ENCODE measurements at regions not wholly inside any gene's neighbourhood (a gene's known extent, or its start where the extent isn't known, plus 50 kb on each side); places are given as distances from the start of the nearest gene placed in this dataset.
A peak's percentile ranks its signal among the peaks of the same experiment; 100 is the strongest.

- no peak overlapping the region for H3K4me3 ChIP-seq (ENCODE audit: low read depth, low read length)
- no peak for TF ChIP-seq CTCF (IDR thresholded peaks at IDR 0.05; ENCODE audit: borderline replicate concordance, insufficient read depth, low read depth, low read length)
These were observed 232.0 kb downstream of the IBTK start for GRCh38 chr6:82015526-82015925.

GRCh38 chr6:82015043-82015442, 232.5 kb downstream of the IBTK start:
- no peak overlapping the region for H3K4me3 ChIP-seq (ENCODE audit: low read depth, low read length)
- no peak for TF ChIP-seq CTCF (IDR thresholded peaks at IDR 0.05; ENCODE audit: borderline replicate concordance, insufficient read depth, low read depth, low read length)

GRCh38 chr6:82013561-82014530, 233.7 kb downstream of the IBTK start:
- H3K4me3 ChIP-seq (ENCODE audit: low read depth, low read length), result no peak overlapping the region
- TF ChIP-seq CTCF (IDR thresholded peaks at IDR 0.05; ENCODE audit: borderline replicate concordance, insufficient read depth, low read depth, low read length), result no peak

GRCh38 chr6:82006027-82006738, 241.4 kb downstream of the IBTK start:
- no peak overlapping the region for H3K4me3 ChIP-seq (ENCODE audit: low read depth, low read length)
- peak; percentile 63; the same call in 1 of the 2 replicates for TF ChIP-seq CTCF (IDR thresholded peaks at IDR 0.05; ENCODE audit: borderline replicate concordance, insufficient read depth, low read depth, low read length)

- H3K4me3 ChIP-seq (ENCODE audit: low read depth, low read length), result no peak overlapping the region
- TF ChIP-seq CTCF (IDR thresholded peaks at IDR 0.05; ENCODE audit: borderline replicate concordance, insufficient read depth, low read depth, low read length), result no peak
These were observed 247.0 kb downstream of the IBTK start for GRCh38 chr6:82000551-82000950.

- TF ChIP-seq CTCF (IDR thresholded peaks at IDR 0.05; ENCODE audit: borderline replicate concordance, insufficient read depth, low read depth, low read length), result no peak
- no peak overlapping the region for H3K4me3 ChIP-seq (ENCODE audit: low read depth, low read length)
These were observed 247.3 kb upstream of the TENT5A start for GRCh38 chr6:81999826-82000225.
